Liver (tissue), 8 donors: ENCODE measurements at regions not wholly inside any gene's neighbourhood (a gene's known extent, or its start where the extent isn't known, plus 50 kb on each side); places are given as distances from the start of the nearest gene placed in this dataset.

Source experiments
- DNase-seq: peaks from one replicate; pipeline ENCODE4 v3.0.0-alpha.2; 2017; ENCODE audit warnings: low spot score
- H3K27ac ChIP-seq, 2 donors: one replicate each; pipeline ENCODE4 v1.7.0; 2013; ENCODE audit warnings: inconsistent platforms in 2 of 2, low read length in 2 of 2, control low read depth in 1 of 2, low read depth in 1 of 2, mild to moderate bottlenecking in 1 of 2
- H3K27me3 ChIP-seq, 4 donors: one replicate each; pipeline versions ENCODE4 v1.6.1 to v1.7.0; 2013; ENCODE audit warnings: low read length in 3 of 4, inconsistent platforms in 1 of 4, mild to moderate bottlenecking in 1 of 4, moderate library complexity in 1 of 4; ENCODE audit not compliant: control insufficient read depth in 4 of 4, insufficient read depth in 4 of 4
- H3K36me3 ChIP-seq, 4 donors: one replicate each; pipeline versions ENCODE4 v1.6.1 to v1.7.0; 2013; ENCODE audit warnings: low read length in 3 of 4, mild to moderate bottlenecking in 3 of 4, low read depth in 1 of 4, moderate library complexity in 1 of 4; ENCODE audit not compliant: control insufficient read depth in 4 of 4, insufficient read depth in 3 of 4
- H3K4me1 ChIP-seq, 4 donors: one replicate each; pipeline versions ENCODE4 v1.6.1 to v1.7.0; 2013; ENCODE audit warnings: low read length in 3 of 4, mild to moderate bottlenecking in 3 of 4, moderate library complexity in 1 of 4; ENCODE audit not compliant: control insufficient read depth in 4 of 4, insufficient read depth in 4 of 4
- H3K4me3 ChIP-seq, 3 donors: one replicate each; pipeline versions ENCODE4 v1.6.1 to v1.7.0; 2013; ENCODE audit warnings: low read length in 3 of 3, control low read depth in 1 of 3, low read depth in 1 of 3, mild to moderate bottlenecking in 1 of 3
- H3K9ac ChIP-seq, 2 donors: one replicate each; pipeline ENCODE4 v1.7.0; 2013; ENCODE audit warnings: low read length in 2 of 2, mild to moderate bottlenecking in 2 of 2, moderate library complexity in 2 of 2, control low read depth in 1 of 2, low read depth in 1 of 2
- H3K9me3 ChIP-seq, 4 donors: one replicate each; pipeline versions ENCODE4 v1.6.1 to v1.7.0; 2013; ENCODE audit warnings: low read length in 3 of 4; ENCODE audit not compliant: control insufficient read depth in 4 of 4
- EGR1 ChIP-seq, 2 donors: IDR thresholded peaks; 2 replicates each; pipeline ENCODE4 v1.6.1; 2016 to 2018; ENCODE audit warnings: antibody characterized with exemption in 2 of 2, low read depth in 2 of 2
- FOXA1 ChIP-seq: IDR thresholded peaks from 2 replicates; pipeline ENCODE4 v1.6.1; 2016; ENCODE audit warnings: antibody characterized with exemption
- FOXA2 ChIP-seq: IDR thresholded peaks from 2 replicates; pipeline ENCODE4 v1.6.1; 2016; ENCODE audit warnings: antibody characterized with exemption
- GABPA ChIP-seq, 2 donors: IDR thresholded peaks in 1 of 2; conservative IDR thresholded peaks in 1 of 2; 2 replicates each; pipeline ENCODE4 v1.6.1; 2016; ENCODE audit warnings: antibody characterized with exemption in 2 of 2, mild to moderate bottlenecking in 1 of 2, moderate library complexity in 1 of 2
- HNF4A ChIP-seq, 2 donors: conservative IDR thresholded peaks; 2 replicates each; pipeline ENCODE4 v1.6.1; 2016; ENCODE audit warnings: antibody characterized with exemption in 2 of 2, mild to moderate bottlenecking in 2 of 2
- HNF4G ChIP-seq: IDR thresholded peaks from 2 replicates; pipeline ENCODE4 v1.6.1; 2016; ENCODE audit warnings: antibody characterized with exemption
- MAX ChIP-seq: IDR thresholded peaks from 2 replicates; pipeline ENCODE4 v1.6.1; 2016; ENCODE audit warnings: antibody characterized with exemption
- NR2F2 ChIP-seq: IDR thresholded peaks from 2 replicates; pipeline ENCODE4 v1.6.1; 2016; ENCODE audit warnings: antibody characterized with exemption
- RAD21 ChIP-seq, 2 donors: IDR thresholded peaks; 2 replicates each; pipeline ENCODE4 v1.6.1; 2016; ENCODE audit warnings: antibody characterized with exemption in 2 of 2, mild to moderate bottlenecking in 2 of 2
- TAF1 ChIP-seq: conservative IDR thresholded peaks from 2 replicates; pipeline ENCODE4 v1.6.1; 2016; ENCODE audit warnings: antibody characterized with exemption, mild to moderate bottlenecking
- YY1 ChIP-seq: IDR thresholded peaks from 2 replicates; pipeline ENCODE4 v1.6.1; 2016; ENCODE audit warnings: antibody characterized with exemption, mild to moderate bottlenecking
- ZBTB33 ChIP-seq: IDR thresholded peaks from 2 replicates; pipeline ENCODE4 v1.6.1; 2016; ENCODE audit warnings: antibody characterized with exemption
- WGBS: extraction: QIAGEN DNeasy Blood & Tissue Kit; methylation state at CpG from one replicate; pipeline ENCODE4 v1.1.7; 2013; 5-methylcytosine and 5-hydroxymethylcytosine counted together
- TF ChIP-seq, protein P1 (sequence below): fragments of 150-350 bp; IDR thresholded peaks from 2 replicates; pipeline ENCODE4 v1.5.1; 2017; ENCODE audit warnings: improper control_type of control experiment, low read depth, low read length; ENCODE audit not compliant: missing input control
- donor health status: healthy.
- donor health status: healthy.
- donor health status: healthy.
- donor health status: healthy.
- donor health status: healthy.

GRCh38 chr9:20240498-20240897, 381.8 kb downstream of the MLLT3 start:
- H3K4me1 ChIP-seq, result no peaks in the 10 kb centered on the region
- no peak overlapping the region for H3K27ac ChIP-seq
- no peaks in the 10 kb centered on the region for H3K9me3 ChIP-seq
- no peaks in the 10 kb centered on the region for H3K36me3 ChIP-seq
- TF ChIP-seq TAF1 (no peak), MAX (no peak)
- H3K4me3 ChIP-seq, result no peak overlapping the region
- 86% methylated on average over 2 of the region's 2 CpGs for WGBS
- H3K9ac ChIP-seq, result no peak overlapping the region
- DNase-seq, result no peak
- H3K27me3 ChIP-seq, result peaks cover 0 to 2% (median 0%) of the 10 kb centered on the region in 4 donors

DNA sequence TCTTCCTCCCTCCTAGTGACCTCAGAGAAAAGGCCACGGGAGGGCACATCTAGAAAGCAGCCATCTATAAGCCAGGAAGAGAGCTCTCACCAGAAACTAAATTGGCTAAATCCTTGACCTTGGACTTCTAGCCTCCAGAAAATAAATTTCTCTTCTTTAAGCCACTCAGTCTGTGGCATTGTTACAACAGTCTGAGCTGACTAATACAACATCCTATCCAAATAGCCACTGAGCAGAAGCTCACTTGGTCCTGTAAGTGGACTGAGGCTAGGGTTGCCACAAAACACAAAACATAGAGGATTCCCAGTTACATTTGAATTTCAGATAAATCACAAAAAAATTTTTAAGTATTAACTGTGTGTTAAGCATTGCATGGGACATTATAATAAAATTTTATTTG, 383.4 kb downstream of the MLLT3 start:
- no peaks in the 10 kb centered on the region for H3K27me3 ChIP-seq
- TF ChIP-seq FOXA1 (no peak), MAX (no peak), NR2F2 (no peak), YY1 (no peak), TAF1 (no peak), FOXA2 (no peak), HNF4G (no peak), RAD21 (IDR thresholded peaks at IDR 0.05) (no peak), HNF4A (conservative IDR thresholded peaks at IDR 0.05) (no peak), ZBTB33 (no peak), EGR1 (IDR thresholded peaks at IDR 0.05; ENCODE audit: low read depth in 2 of 2) (no peak), GABPA (IDR thresholded peaks at IDR 0.05 in 1 of 2, conservative IDR thresholded peaks at IDR 0.05 in 1 of 2) (no peak)
- TF ChIP-seq, protein P1, sequence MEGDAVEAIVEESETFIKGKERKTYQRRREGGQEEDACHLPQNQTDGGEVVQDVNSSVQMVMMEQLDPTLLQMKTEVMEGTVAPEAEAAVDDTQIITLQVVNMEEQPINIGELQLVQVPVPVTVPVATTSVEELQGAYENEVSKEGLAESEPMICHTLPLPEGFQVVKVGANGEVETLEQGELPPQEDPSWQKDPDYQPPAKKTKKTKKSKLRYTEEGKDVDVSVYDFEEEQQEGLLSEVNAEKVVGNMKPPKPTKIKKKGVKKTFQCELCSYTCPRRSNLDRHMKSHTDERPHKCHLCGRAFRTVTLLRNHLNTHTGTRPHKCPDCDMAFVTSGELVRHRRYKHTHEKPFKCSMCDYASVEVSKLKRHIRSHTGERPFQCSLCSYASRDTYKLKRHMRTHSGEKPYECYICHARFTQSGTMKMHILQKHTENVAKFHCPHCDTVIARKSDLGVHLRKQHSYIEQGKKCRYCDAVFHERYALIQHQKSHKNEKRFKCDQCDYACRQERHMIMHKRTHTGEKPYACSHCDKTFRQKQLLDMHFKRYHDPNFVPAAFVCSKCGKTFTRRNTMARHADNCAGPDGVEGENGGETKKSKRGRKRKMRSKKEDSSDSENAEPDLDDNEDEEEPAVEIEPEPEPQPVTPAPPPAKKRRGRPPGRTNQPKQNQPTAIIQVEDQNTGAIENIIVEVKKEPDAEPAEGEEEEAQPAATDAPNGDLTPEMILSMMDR, result no peak
- WGBS, result 55% methylated on average over 1 of the region's 1 CpG
- H3K4me3 ChIP-seq, result no peak overlapping the region
- H3K27ac ChIP-seq, result no peak overlapping the region
- no peaks in the 10 kb centered on the region for H3K4me1 ChIP-seq
- DNase-seq, result no peak
- no peak overlapping the region for H3K9ac ChIP-seq
- H3K9me3 ChIP-seq, result no peaks in the 10 kb centered on the region
- H3K36me3 ChIP-seq, result no peaks in the 10 kb centered on the region

- H3K27ac ChIP-seq, result no peak overlapping the region
- WGBS, result 88% methylated on average over 1 of the region's 1 CpG
- H3K36me3 ChIP-seq, result no peaks in the 10 kb centered on the region
- no peak overlapping the region for H3K9ac ChIP-seq
- no peak for TF ChIP-seq MAX
- TF ChIP-seq, protein P1, result no peak
- no peak for TF ChIP-seq RAD21 (IDR thresholded peaks at IDR 0.05)
- no peaks in the 10 kb centered on the region for H3K4me1 ChIP-seq
- H3K9me3 ChIP-seq, result no peaks in the 10 kb centered on the region
- DNase-seq, result no peak
- no peak overlapping the region for H3K4me3 ChIP-seq
- H3K27me3 ChIP-seq, result no peaks in the 10 kb centered on the region
Measured at GRCh38 chr9:20237686-20238085, 384.6 kb downstream of the MLLT3 start.
